ENCODE measurements at regions not wholly inside any gene's neighbourhood (a gene's known extent, or its start where the extent isn't known, plus 50 kb on each side); places are given as distances from the start of the nearest gene placed in this dataset.
A peak's percentile ranks its signal among the peaks of the same experiment; 100 is the strongest.

- intact Hi-C loops (cut with DNase I) = no loop called here
- Histone ChIP-seq H3K27me3 (no peaks in the 10 kb centered on the region), H3K9me3 (no peaks in the 10 kb centered on the region), H3K4me3 (no peak overlapping the region), H3K4me1 (no peaks in the 10 kb centered on the region), H3K27ac (no peak overlapping the region), H3K36me3 (no peaks in the 10 kb centered on the region)
- TF ChIP-seq, protein P1, sequence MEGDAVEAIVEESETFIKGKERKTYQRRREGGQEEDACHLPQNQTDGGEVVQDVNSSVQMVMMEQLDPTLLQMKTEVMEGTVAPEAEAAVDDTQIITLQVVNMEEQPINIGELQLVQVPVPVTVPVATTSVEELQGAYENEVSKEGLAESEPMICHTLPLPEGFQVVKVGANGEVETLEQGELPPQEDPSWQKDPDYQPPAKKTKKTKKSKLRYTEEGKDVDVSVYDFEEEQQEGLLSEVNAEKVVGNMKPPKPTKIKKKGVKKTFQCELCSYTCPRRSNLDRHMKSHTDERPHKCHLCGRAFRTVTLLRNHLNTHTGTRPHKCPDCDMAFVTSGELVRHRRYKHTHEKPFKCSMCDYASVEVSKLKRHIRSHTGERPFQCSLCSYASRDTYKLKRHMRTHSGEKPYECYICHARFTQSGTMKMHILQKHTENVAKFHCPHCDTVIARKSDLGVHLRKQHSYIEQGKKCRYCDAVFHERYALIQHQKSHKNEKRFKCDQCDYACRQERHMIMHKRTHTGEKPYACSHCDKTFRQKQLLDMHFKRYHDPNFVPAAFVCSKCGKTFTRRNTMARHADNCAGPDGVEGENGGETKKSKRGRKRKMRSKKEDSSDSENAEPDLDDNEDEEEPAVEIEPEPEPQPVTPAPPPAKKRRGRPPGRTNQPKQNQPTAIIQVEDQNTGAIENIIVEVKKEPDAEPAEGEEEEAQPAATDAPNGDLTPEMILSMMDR (IDR thresholded peaks at IDR 0.05) = no peak
- ATAC-seq (no peak), FAIRE-seq (no peak), DNase-seq (no peak)
- 87 to 90% methylated on average over 4 of the region's 4 CpGs for WGBS, 2 donors
These were observed 549.4 kb downstream of the TNS3 start for GRCh38 chr7:47032536-47032908.

DNA sequence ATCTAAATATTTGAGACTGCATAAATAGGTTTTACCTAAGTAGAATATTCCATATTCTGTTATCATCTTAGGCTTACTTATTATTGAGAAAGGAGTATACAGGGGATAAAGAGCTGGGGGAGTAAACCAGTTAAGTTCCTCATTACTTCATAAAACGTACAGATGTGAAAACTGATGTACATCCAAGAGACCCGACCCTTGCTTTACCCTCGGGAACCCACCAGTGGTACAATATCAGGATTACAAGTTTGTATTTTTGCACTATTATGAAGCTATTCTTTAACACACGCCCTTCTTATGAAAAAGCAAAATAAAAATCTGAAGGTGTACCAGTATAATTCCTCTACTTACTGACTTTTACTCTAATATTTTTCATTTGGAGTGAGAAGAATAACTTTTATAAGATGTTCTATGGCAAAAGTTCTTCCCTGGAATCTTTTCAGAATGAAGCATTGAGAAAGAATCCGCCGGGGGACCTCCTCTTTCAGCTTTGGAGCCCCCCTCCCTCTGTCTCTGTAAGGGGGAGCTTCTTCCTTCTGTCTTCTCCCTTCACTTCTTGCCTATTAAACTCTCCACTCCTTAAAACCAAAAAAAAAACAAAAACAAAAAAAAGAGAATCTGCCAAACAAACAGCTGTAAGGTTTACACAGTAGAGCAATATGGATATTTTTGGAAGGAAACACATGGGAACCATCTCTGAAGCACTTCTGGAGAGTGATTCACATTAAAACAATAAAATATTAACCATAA, 550.0 kb downstream of the TNS3 start:
- Histone ChIP-seq H3K27ac (no peak overlapping the region), H3K9me3 (no peaks in the 10 kb centered on the region), H3K36me3 (no peaks in the 10 kb centered on the region), H3K4me1 (no peaks in the 10 kb centered on the region), H3K27me3 (no peaks in the 10 kb centered on the region), H3K4me3 (no peak overlapping the region)
- 74 to 86% methylated on average over 6 of the region's 6 CpGs for WGBS, 2 donors
- TF ChIP-seq, protein P1 (IDR thresholded peaks at IDR 0.05) = no peak
- ATAC-seq (peak in 1 of 4 donors; percentile 13), FAIRE-seq (no peak), DNase-seq (no peak)
- intact Hi-C loops (cut with DNase I) = no loop called here

DNA sequence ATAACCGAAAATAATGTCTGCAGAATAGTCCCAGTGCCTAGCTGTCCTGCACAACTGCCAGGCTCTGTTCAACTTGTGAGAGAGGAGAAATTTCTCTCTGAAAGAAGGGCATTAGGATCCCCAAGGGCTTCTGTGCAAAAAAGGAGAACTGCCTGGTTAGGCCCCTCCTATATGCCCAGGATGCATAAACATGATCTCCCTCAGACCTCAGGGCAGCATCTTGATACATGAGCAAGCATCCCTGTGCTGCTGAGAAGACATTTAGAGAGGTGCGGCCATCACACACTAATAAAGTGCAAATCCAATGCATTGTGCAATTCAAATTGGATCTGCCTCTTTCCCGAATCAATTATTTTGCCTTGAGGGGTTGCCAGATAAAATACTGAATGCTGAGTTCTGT, 553.6 kb downstream of the TNS3 start:
- FAIRE-seq (no peak), DNase-seq (no peak), ATAC-seq (no peak)
- TF ChIP-seq, protein P1 (IDR thresholded peaks at IDR 0.05) = no peak
- WGBS, 2 donors = 58 to 71% methylated on average over 3 of the region's 3 CpGs
- H3K36me3 ChIP-seq = no peaks in the 10 kb centered on the region
- no peaks in the 10 kb centered on the region for H3K27me3 ChIP-seq
- H3K9me3 ChIP-seq = no peaks in the 10 kb centered on the region
- H3K4me3 ChIP-seq = no peak overlapping the region
- H3K27ac ChIP-seq = no peak overlapping the region
- H3K4me1 ChIP-seq = no peaks in the 10 kb centered on the region
- intact Hi-C loops (cut with DNase I) = no loop called here

- DNase-seq = no peak
- no peak for ATAC-seq
- TF ChIP-seq, protein P1 (IDR thresholded peaks at IDR 0.05) = no peak
- intact Hi-C loops (cut with DNase I) = no loop called here
- no peaks in the 10 kb centered on the region for H3K36me3 ChIP-seq
- H3K9me3 ChIP-seq = no peaks in the 10 kb centered on the region
- no peak overlapping the region for H3K4me3 ChIP-seq
- no peak for FAIRE-seq
- 81 to 85% methylated on average over 2 of the region's 2 CpGs for WGBS, 2 donors
- no peak overlapping the region for H3K27ac ChIP-seq
- H3K27me3 ChIP-seq = no peaks in the 10 kb centered on the region
- no peaks in the 10 kb centered on the region for H3K4me1 ChIP-seq
These were observed 554.1 kb downstream of the TNS3 start for GRCh38 chr7:47027695-47028240.

DNA sequence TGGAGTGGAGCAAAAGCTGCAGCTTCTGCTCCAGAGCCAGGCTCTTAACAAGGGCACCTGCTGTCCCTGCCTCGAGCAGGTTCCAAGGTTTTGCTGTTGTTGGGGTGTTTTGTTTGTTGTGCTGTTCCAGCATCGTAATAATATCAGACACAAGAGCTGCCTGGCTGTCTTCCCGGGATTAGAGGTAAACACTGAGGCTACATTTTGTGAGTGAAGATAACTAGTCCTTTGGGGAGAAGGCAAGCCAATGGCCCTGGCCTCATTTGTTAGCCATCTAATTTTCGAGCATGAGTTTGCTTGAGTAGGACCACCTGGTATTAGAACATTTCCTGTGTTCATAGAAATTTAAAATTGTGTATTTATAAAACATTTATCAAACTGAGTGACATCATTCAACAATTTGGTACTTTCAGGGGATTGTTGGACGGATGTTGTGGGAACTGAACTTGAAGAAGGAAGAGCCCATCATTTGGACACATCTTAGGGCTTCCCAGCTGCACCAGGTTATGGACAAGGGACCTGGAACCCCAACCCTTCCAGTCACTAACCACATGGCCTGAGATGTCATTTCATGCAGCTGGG, 555.0 kb downstream of the TNS3 start:
- intact Hi-C loops (cut with DNase I) = no loop called here
- H3K27ac ChIP-seq = no peak overlapping the region
- TF ChIP-seq, protein P1 (IDR thresholded peaks at IDR 0.05) = no peak
- 47 to 48% methylated on average over 5 of the region's 5 CpGs for WGBS, 2 donors
- DNase-seq (no peak), ATAC-seq (no peak), FAIRE-seq (no peak)
- no peaks in the 10 kb centered on the region for H3K4me1 ChIP-seq
- H3K36me3 ChIP-seq = no peaks in the 10 kb centered on the region
- no peak overlapping the region for H3K4me3 ChIP-seq
- no peaks in the 10 kb centered on the region for H3K27me3 ChIP-seq
- no peaks in the 10 kb centered on the region for H3K9me3 ChIP-seq
